Osteoblast (primary cell): ENCODE measurements at regions not wholly inside any gene's neighbourhood (a gene's known extent, or its start where the extent isn't known, plus 50 kb on each side); places are given as distances from the start of the nearest gene placed in this dataset.

Experiments
- DNase-seq: peaks from one replicate; pipeline ENCODE4 v3.0.0; 2011; ENCODE audit warnings: low spot score, mixed read lengths; ENCODE audit not compliant: insufficient read length; ENCODE audit errors: missing footprints
- H2AFZ ChIP-seq: 2 replicates; pipeline ENCODE4 v1.6.0; 2011; ENCODE audit warnings: mild to moderate bottlenecking, low read length
- H3K27ac ChIP-seq: 2 replicates; pipeline ENCODE4 v1.5.1; 2011; ENCODE audit warnings: mild to moderate bottlenecking, low read depth, low read length, moderate library complexity
- H3K27me3 ChIP-seq: 2 replicates; pipeline ENCODE4 v1.6.0; 2012; ENCODE audit warnings: mild to moderate bottlenecking, control low read depth, inconsistent platforms, low read length, moderate library complexity; ENCODE audit not compliant: insufficient read depth
- H3K36me3 ChIP-seq: 2 replicates; pipeline ENCODE4 v1.5.1; 2011; ENCODE audit warnings: mild to moderate bottlenecking, low read length, control low read depth, moderate library complexity; ENCODE audit not compliant: insufficient read depth
- H3K4me1 ChIP-seq: 2 replicates; pipeline ENCODE4 v1.5.1; 2011; ENCODE audit warnings: mild to moderate bottlenecking, low read length, control low read depth, moderate library complexity; ENCODE audit not compliant: insufficient read depth
- H3K4me2 ChIP-seq: 2 replicates; pipeline ENCODE4 v1.6.0; 2011; ENCODE audit warnings: mild to moderate bottlenecking, low read length; ENCODE audit not compliant: insufficient read depth
- H3K4me3 ChIP-seq: fragments of 200-600 bp; sonication (generic); 3 replicates; pipeline ENCODE4 v1.5.1; 2012; ENCODE audit warnings: mild to moderate bottlenecking, low read length, inconsistent platforms; ENCODE audit not compliant: insufficient read depth
- H3K79me2 ChIP-seq: 2 replicates; pipeline ENCODE4 v1.6.0; 2012; ENCODE audit warnings: mild to moderate bottlenecking, low read length, control low read depth, inconsistent platforms; ENCODE audit not compliant: insufficient read depth
- H3K9me3 ChIP-seq: 2 replicates; pipeline ENCODE4 v1.5.1; 2011; ENCODE audit warnings: low read depth, low read length, control low read depth
- H4K20me1 ChIP-seq: 2 replicates; pipeline ENCODE4 v1.6.0; 2012; ENCODE audit warnings: mild to moderate bottlenecking, low read length, control low read depth; ENCODE audit not compliant: insufficient read depth
- CTCF ChIP-seq: IDR thresholded peaks from 2 replicates; pipeline ENCODE4 v1.5.1; 2011; ENCODE audit warnings: mild to moderate bottlenecking, low read depth, low read length, moderate library complexity; ENCODE audit errors: extremely low read depth

- no peaks in the 10 kb centered on the region for H3K4me1 ChIP-seq
- no peak for TF ChIP-seq CTCF
- H3K27me3 ChIP-seq, result peaks cover 6% of the 10 kb centered on the region
- no peaks in the 10 kb centered on the region for H4K20me1 ChIP-seq
- no peak for DNase-seq
- no peak overlapping the region for H3K27ac ChIP-seq
- no peaks in the 10 kb centered on the region for H3K36me3 ChIP-seq
- H3K4me3 ChIP-seq, result no peak overlapping the region
- H3K79me2 ChIP-seq, result no peaks in the 10 kb centered on the region
- H3K4me2 ChIP-seq, result no peak overlapping the region
- H3K9me3 ChIP-seq, result no peaks in the 10 kb centered on the region
- no peak overlapping the region for H2AFZ ChIP-seq
Observed at GRCh38 chr6:109291902-109292301, 90.4 kb downstream of the CD164 start.

- H3K27ac ChIP-seq, result no peak overlapping the region
Observed at GRCh38 chr6:109290143-109290931, 91.9 kb downstream of the CD164 start.

GRCh38 chr6:109285366-109285765 is 96.9 kb downstream of the CD164 start:
- no peak for DNase-seq
- no peak for TF ChIP-seq CTCF
- H3K36me3 ChIP-seq, result no peaks in the 10 kb centered on the region
- H3K4me1 ChIP-seq, result no peaks in the 10 kb centered on the region
- H3K27me3 ChIP-seq, result peaks cover 22% of the 10 kb centered on the region
- H3K4me3 ChIP-seq, result no peak overlapping the region
- no peaks in the 10 kb centered on the region for H4K20me1 ChIP-seq
- H3K79me2 ChIP-seq, result no peaks in the 10 kb centered on the region
- H3K9me3 ChIP-seq, result no peaks in the 10 kb centered on the region
- H2AFZ ChIP-seq, result no peak overlapping the region
- no peak overlapping the region for H3K4me2 ChIP-seq
- H3K27ac ChIP-seq, result no peak overlapping the region

More at GRCh38 chr6:109290143-109290931, 91.9 kb downstream of the CD164 start:
- DNase-seq, result no peak
- no peaks in the 10 kb centered on the region for H3K36me3 ChIP-seq
- no peak for TF ChIP-seq CTCF
- no peak overlapping the region for H3K4me3 ChIP-seq
- no peaks in the 10 kb centered on the region for H4K20me1 ChIP-seq
- peaks cover 13% of the 10 kb centered on the region for H3K27me3 ChIP-seq
- H2AFZ ChIP-seq, result no peak overlapping the region
- no peaks in the 10 kb centered on the region for H3K79me2 ChIP-seq
- no peaks in the 10 kb centered on the region for H3K9me3 ChIP-seq
- no peaks in the 10 kb centered on the region for H3K4me1 ChIP-seq
- no peak overlapping the region for H3K4me2 ChIP-seq

DNA sequence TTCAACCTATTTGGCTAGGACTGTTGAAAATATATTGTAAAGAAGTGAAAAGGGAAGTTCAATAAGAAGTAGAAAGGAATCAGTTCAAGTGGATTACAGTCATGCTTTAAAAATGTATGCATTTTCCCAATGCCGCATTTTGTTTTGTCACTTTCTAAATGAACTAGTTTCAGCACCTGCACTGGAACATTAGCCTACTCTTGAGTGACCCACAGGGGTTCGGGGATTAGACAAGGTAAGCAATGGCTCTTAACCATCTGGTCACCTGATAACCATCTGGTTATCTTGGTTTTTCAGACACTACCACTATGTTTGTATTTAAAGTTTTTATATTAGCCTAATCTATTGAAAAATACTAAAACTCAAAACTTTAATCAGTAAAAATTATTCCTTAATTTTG is 97.6 kb downstream of the CD164 start:
- Histone ChIP-seq H3K4me1 (no peaks in the 10 kb centered on the region), H3K79me2 (no peaks in the 10 kb centered on the region), H2AFZ (no peak overlapping the region), H3K4me2 (no peak overlapping the region), H3K36me3 (no peaks in the 10 kb centered on the region), H3K27me3 (peaks cover 22% of the 10 kb centered on the region), H4K20me1 (no peaks in the 10 kb centered on the region), H3K4me3 (no peak overlapping the region), H3K9me3 (no peaks in the 10 kb centered on the region), H3K27ac (no peak overlapping the region)
- TF ChIP-seq CTCF, result no peak
- DNase-seq, result no peak
